ENCODE measurements at regions not wholly inside any gene's neighbourhood (a gene's known extent, or its start where the extent isn't known, plus 50 kb on each side); places are given as distances from the start of the nearest gene placed in this dataset.

GRCh38 chr2:116057538-116057937 is 1615.1 kb downstream of the DPP10 start:
- no peak overlapping the region for H3K4me3 ChIP-seq (ENCODE audit: low read depth, low read length)
- DNase-seq (ENCODE audit: low read depth): no peak
- no peak for TF ChIP-seq CTCF (IDR thresholded peaks at IDR 0.05; ENCODE audit: insufficient read depth, low read depth, low read length, missing control alignments)

- no peak for TF ChIP-seq CTCF (IDR thresholded peaks at IDR 0.05; ENCODE audit: insufficient read depth, low read depth, low read length, missing control alignments)
- no peak overlapping the region for H3K4me3 ChIP-seq (ENCODE audit: low read depth, low read length)
- DNase-seq (ENCODE audit: low read depth): no peak
Measured at GRCh38 chr2:116061023-116061422, 1618.6 kb downstream of the DPP10 start.

- H3K4me3 ChIP-seq (ENCODE audit: low read depth, low read length): no peak overlapping the region
- no peak for TF ChIP-seq CTCF (IDR thresholded peaks at IDR 0.05; ENCODE audit: insufficient read depth, low read depth, low read length, missing control alignments)
- no peak for DNase-seq (ENCODE audit: low read depth)
Measured at GRCh38 chr2:116073731-116074130, 1631.3 kb downstream of the DPP10 start.

- no peak for DNase-seq (ENCODE audit: low read depth)
- no peak for TF ChIP-seq CTCF (IDR thresholded peaks at IDR 0.05; ENCODE audit: insufficient read depth, low read depth, low read length, missing control alignments)
- no peak overlapping the region for H3K4me3 ChIP-seq (ENCODE audit: low read depth, low read length)
Measured at GRCh38 chr2:116074161-116074560, 1631.7 kb downstream of the DPP10 start.

GRCh38 chr2:116088236-116088635 is 1645.8 kb downstream of the DPP10 start:
- no peak for DNase-seq (ENCODE audit: low read depth)
- no peak for TF ChIP-seq CTCF (IDR thresholded peaks at IDR 0.05; ENCODE audit: insufficient read depth, low read depth, low read length, missing control alignments)

GRCh38 chr2:116094196-116094595 is 1651.8 kb downstream of the DPP10 start:
- TF ChIP-seq CTCF (IDR thresholded peaks at IDR 0.05; ENCODE audit: insufficient read depth, low read depth, low read length, missing control alignments): no peak
- H3K4me3 ChIP-seq (ENCODE audit: low read depth, low read length): no peak overlapping the region
- DNase-seq (ENCODE audit: low read depth): no peak

More at GRCh38 chr2:116088236-116088635, 1645.8 kb downstream of the DPP10 start:
- H3K4me3 ChIP-seq (ENCODE audit: low read depth, low read length): no peak overlapping the region

- no peak for DNase-seq (ENCODE audit: low read depth)
- no peak for TF ChIP-seq CTCF (IDR thresholded peaks at IDR 0.05; ENCODE audit: insufficient read depth, low read depth, low read length, missing control alignments)
Measured at GRCh38 chr2:116095636-116096035, 1653.2 kb downstream of the DPP10 start.

More at GRCh38 chr2:116095636-116096035, 1653.2 kb downstream of the DPP10 start:
- H3K4me3 ChIP-seq (ENCODE audit: low read depth, low read length): no peak overlapping the region
